Stimulated activated CD8-positive, alpha-beta memory T cell treated with anti-CD3 and anti-CD28 coated beads, Interleukin-4, amount 100 ng/mL, for 48 hours (primary cell): ENCODE measurements at regions not wholly inside any gene's neighbourhood (a gene's known extent, or its start where the extent isn't known, plus 50 kb on each side); places are given as distances from the start of the nearest gene placed in this dataset.
"Not testable (repeated sequence)": the region's sequence is repeated elsewhere in the genome, so short reads cannot be mapped to it uniquely, and the experiment has no call there.

Experiments
- DNase-seq: peaks from one replicate; pipeline ENCODE4 v3.0.0-alpha.2; 2020

DNA sequence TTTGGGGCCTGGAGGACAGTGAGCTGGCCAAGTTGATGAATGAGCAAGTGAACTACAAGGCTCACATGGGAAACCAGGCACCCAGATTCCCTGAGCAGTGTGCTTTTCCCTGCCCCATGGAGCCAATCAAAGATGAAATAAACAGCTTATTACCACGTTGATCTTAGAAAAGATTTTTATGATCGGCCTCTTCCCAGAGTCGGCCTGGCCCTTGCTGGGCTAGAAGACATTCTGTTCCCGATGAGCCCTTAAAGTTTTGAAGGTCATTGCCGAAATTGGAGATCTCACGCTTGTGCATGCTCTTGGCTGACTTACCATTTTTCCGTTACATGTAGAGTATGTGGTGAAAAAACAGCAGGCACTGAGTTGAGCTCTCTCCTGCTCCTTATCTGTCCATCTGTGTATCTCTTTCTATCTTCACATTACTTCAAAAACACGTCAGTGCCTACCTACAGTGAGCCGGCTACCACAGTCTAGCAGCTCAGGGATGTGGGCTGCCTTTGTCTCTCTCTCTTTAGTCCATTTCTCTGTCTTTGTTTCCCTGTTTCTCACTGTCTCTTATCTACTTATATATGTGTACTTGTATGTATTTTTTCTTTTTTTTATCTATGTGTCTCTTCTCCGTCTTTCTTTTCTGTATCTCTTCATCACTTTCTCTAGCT is 248.8 kb upstream of the USP24 start:
- DNase-seq = no peak

DNA sequence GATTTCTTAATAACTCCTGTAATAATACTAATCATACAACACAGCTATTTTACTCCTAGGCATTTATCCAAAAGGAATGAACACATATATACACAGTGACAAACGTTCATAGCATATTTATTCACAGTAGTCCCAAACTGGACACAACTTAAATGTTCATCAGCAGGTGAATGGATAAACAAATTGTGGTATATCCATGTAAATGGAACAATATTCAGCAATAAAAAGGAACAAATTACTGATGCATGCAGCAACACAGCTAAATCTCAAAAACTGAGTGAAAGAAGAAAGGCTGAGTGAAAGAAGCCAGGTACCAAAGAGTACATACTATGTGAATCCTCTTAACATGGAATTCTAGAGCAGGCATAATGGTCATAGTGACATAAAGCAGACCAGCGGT is 242.7 kb upstream of the USP24 start:
- DNase-seq = no peak

DNA sequence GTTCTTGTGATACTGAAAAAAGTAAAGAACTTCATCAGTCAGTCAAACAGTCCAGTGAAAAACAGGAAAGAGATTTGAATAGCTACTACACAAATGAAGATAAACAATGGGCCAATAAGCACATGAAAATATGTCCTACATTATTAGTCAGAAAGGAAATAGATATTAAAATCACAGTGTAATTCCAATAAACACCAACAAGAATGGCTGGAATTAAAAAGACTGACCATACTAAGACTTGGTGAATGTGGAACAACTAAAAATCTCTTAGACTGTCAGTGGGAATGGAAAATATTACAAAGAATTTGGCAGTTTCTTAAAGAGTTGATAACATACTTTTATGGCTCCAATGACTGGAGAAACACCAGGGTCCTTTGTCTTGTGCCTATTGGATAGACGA is 241.8 kb upstream of the USP24 start:
- no peak for DNase-seq

DNA sequence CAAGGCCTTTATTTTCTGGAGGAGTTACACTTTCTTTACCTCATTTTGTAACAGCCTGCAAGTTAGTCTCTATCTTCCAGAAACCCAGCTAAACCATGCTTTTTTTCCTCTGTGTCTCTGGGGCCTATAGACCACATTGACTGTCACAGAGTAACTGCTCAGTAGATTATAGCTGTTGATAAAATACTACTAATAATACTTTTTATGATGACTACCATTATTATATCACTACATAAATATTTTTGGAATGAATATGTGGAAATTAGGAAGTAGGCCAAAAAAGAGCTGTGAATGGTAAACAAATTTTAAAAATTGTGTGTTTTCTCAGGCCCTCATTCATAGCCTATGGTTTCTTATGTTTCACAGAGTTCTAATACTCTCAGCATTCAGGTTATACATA is 233.1 kb upstream of the USP24 start:
- DNase-seq = no peak

DNA sequence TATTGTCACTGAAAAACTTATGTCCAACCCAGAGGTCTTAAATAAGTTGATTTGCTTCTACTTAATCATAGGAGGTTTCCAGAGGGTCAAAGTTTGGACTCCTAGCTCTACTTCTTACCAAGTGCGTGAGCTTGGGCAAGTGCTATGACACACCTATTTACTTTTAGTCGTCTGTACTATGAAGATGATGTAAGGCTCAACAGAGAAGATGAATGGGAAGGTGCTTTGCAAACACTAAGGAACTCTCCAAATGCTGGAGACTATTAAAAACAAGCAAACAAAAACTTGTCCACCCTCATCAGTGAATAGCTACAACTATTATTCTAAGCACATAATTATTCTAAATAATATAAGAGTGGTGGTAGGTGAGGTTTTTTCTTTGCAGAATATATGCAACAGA is 232.3 kb upstream of the USP24 start:
- DNase-seq = no peak

DNA sequence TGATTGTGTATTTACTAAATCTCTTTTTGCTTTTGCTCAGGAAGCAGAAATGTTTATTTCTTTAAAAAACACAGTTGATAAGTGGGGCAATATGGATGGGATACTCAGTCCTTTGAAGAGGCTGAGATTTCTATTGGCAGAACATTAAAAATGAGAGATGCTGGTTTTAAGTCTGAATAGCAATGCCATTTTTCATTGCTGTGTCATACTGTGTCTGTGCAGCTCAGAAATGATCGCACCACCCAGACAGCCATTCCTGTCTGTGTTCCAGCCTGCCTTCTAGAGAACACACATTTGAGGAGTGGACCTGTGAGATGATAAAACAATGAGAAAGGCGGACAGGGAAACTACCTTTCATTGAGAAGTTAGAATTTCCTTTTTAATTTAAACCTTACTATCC is 231.2 kb upstream of the USP24 start:
- DNase-seq = no peak

DNA sequence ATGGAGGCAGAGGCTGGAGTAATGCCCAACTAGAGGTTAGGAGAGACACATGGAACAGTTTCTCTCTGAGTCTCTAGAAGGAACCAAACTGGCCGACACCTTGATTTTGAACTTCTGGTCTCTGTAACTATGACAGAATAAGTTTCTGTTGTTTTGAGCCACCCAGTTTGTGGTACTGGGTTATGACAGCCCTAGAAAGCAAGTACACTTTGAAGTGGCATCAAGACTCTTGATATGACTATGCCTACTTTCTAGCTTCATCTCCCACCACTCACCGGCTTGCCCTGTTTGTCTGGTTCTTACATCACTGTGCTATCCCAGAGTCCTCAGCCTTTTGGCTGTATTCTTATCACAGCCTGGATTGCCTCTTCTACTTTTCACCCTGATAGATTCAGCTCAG is 230.3 kb upstream of the USP24 start:
- peak; percentile 33 for DNase-seq

DNA sequence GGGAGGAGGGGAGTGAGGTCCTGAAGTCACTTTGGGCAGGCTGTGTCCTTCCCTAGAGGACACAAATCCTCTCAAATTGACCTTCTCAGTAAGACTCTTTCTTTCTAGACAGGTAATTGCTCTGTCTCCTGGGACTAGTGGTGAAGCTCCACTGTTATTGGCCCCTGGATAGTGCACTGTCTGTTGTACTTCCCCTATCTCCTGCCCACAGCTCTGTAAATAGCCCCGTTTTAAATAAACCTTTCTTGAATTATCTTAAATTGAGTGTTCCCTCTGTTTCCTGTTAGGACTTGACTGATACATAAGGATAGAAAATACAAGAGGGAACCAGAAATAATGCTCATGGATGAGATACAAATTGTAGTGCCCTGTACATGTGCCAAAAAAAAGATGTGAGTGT is 229.5 kb upstream of the USP24 start:
- no peak for DNase-seq

DNA sequence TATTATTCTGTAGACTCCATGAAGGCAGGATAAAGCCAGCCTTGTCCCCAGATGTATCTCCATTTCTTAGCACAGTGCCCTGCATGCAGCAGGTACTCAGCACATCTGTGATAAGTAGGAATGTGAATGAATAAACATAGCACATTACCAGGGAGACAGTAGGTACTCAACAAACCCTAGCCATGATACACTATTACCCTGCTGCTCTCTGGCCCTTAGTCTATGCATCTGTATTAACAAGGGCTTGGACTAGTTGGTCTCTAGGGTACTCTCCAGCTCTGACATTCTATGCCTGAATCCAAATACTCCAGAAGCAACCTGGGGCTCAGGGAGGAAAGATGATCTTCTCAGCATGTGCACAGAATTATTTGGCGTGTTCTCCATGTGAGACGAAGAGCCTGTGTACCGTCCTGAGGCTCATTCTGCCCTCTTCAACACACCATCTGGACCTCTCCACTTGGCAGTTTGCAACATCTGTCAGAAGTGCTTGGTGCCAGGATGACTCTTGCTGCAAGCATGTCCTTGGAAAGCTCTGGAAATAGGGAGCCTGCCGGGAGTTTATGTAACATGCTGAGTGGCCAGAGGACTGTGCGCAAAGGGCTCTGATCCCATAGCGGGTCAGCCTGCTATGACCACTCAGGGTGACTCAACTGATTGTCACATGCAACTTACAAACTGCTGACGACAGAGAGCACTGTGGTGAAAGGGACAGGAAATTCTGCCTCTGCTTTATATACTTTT is 228.2 kb upstream of the USP24 start:
- DNase-seq = no peak

DNA sequence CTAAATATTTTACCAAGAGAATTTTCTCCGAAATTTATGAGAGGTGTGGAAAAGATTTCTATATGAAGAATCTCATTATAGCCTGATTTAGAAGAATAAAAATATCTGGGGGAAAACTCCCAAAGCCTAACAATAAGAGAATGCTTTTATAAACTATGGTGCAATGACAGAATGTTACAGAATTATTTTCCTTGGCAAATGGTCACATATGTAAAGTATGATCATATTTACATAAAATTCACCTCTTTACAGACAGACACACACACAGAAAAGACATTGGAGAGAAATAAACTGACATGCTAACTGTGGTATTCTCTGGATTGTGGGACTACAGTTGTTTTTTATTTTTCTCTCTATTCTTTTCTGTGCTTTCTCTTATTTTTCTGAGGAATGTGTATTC is 226.3 kb upstream of the USP24 start:
- no peak for DNase-seq

DNA sequence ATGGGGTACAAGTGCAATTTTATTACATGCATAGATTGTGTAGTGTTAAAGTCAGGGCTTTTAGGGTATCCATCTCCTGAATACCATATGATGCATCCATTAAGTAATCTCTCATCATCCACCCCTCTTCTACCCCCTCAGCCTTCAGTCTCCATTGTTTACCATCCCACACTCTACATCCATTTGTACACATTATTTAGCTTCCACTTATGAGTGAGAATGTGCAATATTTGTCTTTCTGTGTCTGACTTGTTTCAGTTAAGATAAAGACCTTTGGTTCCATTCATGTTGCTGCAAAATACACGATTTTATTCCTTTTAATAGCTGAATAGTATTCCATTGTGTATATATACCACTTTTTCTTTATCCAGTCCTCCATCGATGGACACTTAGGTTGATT is 222.5 kb upstream of the USP24 start:
- DNase-seq = no peak

DNA sequence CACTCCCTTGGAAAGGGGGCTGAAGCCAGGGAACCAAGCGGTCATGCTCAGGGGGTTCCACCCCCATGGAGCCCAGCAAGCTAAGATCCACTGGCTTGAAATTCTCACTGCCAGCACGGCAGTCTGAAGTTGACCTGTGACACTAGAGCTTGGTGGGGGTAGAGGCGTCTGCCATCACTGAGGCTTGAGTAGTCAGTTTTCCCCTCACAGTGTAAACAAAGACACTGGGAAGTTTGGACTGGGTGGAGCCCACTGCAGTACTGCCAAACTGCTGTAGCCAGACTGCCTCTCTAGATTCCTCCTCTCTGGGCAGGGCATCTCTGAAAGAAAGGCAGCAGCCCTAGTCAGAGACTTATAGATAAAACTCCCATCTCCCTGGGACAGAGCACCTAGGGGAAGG is 215.6 kb upstream of the USP24 start:
- not testable (repeated sequence) for DNase-seq

DNA sequence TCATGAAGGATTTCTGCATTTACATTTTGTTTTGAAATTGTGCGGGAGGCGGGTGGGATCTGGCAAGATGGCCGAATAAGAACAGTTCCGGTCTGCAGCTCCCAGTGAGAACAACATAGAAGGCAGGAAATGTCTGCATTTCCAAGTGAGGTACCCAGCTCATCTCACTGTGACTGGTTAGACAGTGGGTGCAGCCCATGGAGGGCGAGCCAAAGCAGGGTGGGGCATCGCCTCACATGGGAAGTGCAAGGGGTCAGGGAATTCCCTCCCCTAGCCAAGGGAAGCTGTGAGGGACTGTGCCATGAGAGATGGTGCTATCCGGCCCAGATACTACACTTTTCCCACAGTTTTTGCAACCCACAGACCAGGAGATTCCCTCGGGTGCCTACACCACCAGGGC is 215.0 kb upstream of the USP24 start:
- DNase-seq = not testable (repeated sequence)

DNA sequence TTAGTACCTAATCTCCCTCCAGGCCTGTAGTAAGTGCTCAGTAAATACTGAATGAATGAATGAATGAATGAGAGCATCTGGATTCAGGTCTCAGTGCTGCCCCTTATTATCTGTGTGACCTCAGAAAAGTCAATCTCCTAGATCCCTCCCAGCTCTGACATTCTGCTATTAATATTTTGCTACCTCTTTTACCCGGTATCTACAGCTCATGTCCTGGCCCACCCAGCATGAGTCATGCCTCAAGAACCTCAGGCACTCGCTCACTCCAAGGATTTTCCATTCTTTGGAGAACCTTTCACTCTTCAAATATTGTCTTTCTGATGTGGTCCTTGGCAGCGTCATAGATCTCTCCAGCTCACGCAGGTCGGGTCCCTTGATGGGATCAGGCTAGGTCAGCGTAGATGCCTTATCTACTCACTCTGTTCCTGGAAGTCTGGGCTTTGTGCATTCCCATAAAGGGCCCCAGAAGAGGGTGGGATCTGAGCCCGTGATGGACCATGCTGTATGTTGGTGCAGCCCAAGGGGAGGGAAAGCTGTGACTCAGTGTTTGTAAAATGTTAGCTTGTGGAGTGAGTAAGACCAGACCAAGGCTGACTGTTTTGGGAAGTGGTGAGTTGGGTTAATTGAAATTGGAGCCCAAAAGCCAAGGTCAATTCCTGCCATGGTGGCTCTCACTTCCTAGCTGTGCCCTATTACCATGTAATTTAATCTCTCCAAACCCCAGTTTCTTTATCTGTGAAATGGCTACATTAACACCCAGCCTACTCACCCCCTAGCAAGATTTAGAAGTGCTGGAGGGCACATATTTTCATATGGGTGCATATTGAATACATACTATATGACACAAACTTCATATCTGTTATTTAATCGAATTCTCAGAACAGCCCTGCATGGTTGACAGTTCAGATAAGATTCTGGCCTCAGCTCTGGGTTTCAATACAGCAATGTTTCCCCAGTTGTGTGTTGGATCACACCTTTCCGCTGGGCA is 214.1 kb upstream of the USP24 start:
- no peak for DNase-seq

DNA sequence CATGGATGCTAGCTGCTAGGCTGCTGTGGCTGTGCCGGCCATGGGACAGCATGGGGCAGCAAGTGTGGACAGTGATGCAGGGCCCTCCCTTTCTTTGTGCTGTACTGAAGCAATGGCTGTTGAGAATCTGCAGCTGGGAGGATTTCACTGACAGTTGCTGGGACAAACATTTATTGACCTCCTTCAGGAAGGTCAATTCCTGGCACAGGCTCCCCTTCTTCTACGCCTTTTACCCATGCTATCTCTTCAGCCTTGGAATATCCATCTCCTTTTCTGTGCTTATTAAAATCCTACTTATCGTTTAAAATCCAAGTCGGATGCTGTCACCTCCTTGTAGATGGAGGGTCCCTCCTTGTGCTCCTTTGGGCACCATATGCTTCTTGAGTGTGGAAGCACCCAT is 213.1 kb upstream of the USP24 start:
- DNase-seq = no peak

DNA sequence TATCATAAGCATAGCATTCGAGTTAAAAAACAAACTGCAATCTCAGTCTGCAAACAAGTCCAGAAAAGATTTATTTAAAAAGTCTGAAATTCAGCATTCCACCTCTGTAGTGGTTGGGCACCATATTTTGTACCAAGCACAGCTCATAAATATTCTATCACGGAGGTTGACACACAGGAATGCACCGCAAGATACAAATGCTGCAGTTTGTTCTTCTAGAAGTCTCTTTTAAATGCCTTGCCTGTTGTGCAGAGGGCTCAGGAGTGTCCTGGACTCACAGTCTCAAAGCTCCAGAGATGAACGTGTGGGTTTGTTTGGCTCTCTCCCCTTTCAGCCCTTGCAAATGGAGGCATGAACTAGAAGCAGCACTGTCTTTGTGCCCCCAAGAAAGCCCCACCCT is 212.4 kb upstream of the USP24 start:
- DNase-seq = no peak

DNA sequence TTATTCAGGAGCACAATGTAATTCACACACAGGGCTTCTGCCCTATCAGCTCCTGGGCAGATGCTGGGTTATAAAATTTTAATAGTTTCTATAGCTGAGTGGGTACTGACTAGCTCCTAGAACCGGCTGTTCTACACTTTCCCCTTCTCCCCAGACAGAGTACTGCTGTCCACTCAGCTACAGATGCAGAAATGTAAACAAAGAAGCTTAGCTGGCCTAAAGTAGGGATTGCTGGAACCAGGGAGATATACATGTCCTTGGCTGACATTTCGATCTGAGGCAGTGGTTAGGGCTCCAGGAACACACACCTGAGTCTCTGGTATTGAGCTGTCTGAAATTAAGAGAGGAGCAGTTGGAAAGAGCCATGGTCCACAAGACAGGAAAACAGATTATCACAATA is 211.5 kb upstream of the USP24 start:
- DNase-seq = no peak

DNA sequence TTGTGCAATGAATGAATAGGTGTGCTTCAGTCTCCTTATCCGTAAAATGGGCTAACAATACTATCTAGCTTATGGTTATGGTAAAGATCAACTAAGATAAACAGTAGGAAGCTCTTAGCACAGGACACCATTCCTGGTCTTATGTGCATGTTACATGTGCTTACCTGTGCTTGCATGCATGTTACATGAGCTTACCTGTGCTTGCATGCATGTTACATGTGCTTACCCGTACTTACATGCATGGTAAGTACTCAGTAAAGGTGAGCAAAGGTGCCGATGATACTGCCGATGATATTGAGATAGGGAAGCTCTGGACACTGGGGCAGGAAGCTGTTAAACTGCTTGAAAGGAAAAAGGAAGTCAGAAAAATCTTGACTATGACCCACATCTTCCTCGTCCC is 211.0 kb upstream of the USP24 start:
- no peak for DNase-seq

DNA sequence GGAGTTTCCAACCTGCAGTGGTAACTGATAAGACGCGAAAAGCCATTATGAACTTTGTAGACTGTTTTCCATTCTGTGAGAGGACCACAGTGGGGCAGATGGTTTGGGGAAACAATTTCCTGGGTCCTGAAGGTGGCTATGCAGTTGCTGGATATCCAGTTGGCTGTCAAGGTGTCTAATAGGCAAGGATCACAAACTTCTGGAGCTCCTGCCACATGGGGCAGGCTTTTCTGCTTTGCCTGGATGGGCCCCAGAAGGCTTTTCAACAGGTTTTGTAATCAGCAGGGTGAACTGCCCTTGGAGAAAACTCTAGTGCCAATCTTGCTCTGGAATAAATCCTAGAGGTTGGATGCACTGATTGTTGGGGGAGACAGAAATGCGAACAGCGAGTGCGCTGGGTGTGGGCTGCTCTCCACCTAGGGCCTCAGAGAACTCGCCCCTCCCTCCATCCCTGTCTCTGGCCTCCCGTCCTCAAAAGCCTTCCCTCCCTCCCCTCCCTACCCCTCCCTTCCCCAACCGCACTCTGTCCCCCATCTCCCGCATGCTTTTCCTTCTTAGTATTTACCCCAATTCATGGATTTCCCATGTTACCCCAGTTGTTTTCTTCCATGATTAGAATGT is 210.3 kb upstream of the USP24 start:
- no peak for DNase-seq

DNA sequence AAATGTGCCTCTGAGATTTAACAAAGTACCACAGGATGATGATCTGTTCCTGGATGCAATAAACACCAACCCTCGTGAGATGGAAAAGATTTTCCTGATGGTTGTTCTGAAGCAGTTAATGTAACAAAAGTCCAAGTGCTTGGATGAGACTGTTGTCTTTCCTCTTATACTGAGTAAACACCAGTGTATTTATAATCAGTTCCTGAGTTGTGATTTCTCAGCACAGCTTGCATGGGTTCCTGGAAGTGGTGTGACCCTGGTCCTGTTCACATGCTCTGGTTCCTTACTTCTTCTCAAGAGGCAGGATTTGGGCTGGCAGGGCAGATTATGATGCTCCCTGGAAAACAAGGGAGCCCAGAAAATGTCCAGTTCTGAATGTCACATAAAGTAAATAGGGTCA is 208.2 kb upstream of the USP24 start:
- DNase-seq = no peak

DNA sequence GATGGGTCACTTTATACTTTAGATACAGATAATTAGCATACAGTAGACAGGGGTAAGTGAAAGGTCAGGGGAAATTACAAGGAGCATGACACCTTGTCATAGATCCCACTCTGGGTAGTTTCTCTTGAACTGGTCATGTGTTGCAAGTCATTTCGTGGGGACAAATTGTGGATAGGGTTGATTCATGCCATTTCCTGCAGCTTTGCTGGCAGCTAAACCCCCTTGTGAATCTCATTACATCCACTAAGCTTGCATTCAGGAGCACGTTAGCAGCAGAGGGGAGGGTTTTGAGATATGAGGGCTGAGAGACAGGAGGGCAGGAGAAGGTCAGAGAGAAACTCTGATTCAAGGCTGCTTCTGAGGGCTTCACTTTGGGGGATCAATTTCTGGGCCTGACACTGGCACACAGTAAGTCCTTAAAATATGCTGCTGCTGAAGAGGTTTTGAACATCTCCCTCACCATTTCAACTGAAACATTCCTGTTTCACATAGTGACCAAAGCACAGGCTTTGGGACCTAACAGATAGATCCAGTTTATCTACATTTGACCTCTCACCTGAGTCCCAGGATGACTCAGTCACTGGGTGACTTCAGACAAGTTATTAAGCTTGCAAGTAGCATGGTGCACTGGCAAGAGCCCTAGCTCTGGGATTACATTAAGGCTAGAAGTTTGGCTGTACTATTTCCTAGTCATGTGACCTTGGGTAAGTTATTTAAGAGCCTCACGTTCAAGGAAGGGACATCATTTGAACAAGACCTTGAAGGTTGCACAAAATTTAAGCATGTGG is 206.0 kb upstream of the USP24 start:
- DNase-seq = no peak

DNA sequence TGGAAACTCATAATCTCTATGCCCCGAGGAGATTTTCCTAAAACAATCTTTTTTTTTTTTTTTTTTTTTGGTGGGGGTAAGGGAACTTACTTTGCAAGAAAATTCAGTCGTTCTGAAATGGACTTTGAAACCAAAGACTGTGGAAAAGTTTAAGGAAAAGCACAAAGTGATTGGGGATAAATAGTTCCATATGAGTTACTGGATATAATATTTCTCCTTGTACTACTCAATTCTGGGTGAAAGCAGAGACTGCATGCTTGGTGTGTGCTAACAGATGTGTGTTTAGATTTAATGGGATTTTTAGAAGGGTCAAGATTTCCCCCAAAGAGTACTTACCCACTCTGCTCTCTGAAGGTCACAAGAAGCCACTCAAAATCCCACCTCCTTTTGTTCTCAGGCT is 204.9 kb upstream of the USP24 start:
- DNase-seq = no peak
